ENCODE measurements at regions not wholly inside any gene's neighbourhood (a gene's known extent, or its start where the extent isn't known, plus 50 kb on each side); places are given as distances from the start of the nearest gene placed in this dataset.

- in situ Hi-C loops (cut with MboI), result no loop called here
- BruUV-seq (replicated peaks), result no TSS peak
- CTCF ChIA-PET (ENCODE audit: low intra/inter-chr PET ratio), result no interaction called here
Observed at GRCh38 chrX:30414144-30414543, 105.0 kb upstream of the NR0B1 start.

More at GRCh38 chrX:30414144-30414543, 105.0 kb upstream of the NR0B1 start:
- Histone ChIP-seq H4K20me1 (replicated peaks; ENCODE audit: control insufficient read depth, insufficient read depth, low read length) (no peaks in the 10 kb centered on the region), H3K27me3 (ENCODE audit: control insufficient read depth in 2 of 2, insufficient read depth in 2 of 2, low read length in 2 of 2) (no peaks in the 10 kb centered on the region), H3K9ac (ENCODE audit: insufficient read depth in 1 of 2, low read depth in 2 of 2, low read length in 2 of 2) (no peak overlapping the region), H2AFZ (ENCODE audit: low read depth, low read length) (no peak overlapping the region), H3K79me2 (ENCODE audit: control insufficient read depth, insufficient read depth, low read length) (no peaks in the 10 kb centered on the region), H3K27ac (ENCODE audit: extremely low read depth, low read depth, low read length) (no peak overlapping the region), H3K4me2 (ENCODE audit: insufficient read depth, low read length) (no peak overlapping the region), H3K4me3 (no peak overlapping the region), H3K9me3 (replicated peaks; ENCODE audit: control insufficient read depth, insufficient read depth, low read depth, low read length) (no peaks in the 10 kb centered on the region), H3K4me1 (replicated peaks in 1 of 2; ENCODE audit: control insufficient read depth in 2 of 2, insufficient read depth in 2 of 2, low read length in 2 of 2) (no peaks in the 10 kb centered on the region), H3K9me1 (ENCODE audit: control insufficient read depth, insufficient read depth, low read length) (no peaks in the 10 kb centered on the region), H3K36me3 (ENCODE audit: control insufficient read depth, insufficient read depth, low read length) (no peaks in the 10 kb centered on the region)
- DNase-seq (ENCODE audit: extremely low read depth in 1 of 4, low spot score in 3 of 4), result no peak
- intact Hi-C loops (cut with micrococcal nuclease), result no loop called here
- no peak for ATAC-seq
- FAIRE-seq, result no peak
- POLR2A ChIA-PET, result no interaction called here
- TF ChIP-seq HDAC1 (IDR thresholded peaks at IDR 0.05) (no peak), KLF16 (IDR thresholded peaks at IDR 0.05) (no peak), ATF6 (CRISPR knock-in tag; IDR thresholded peaks at IDR 0.05) (no peak), U2AF1 (optimal IDR thresholded peaks at IDR 0.05; ENCODE audit: low read depth, low read length) (no peak), LARP7 (IDR thresholded peaks at IDR 0.05) (no peak), DDX20 (tag; IDR thresholded peaks at IDR 0.05; ENCODE audit: low read depth) (no peak), XRCC4 (IDR thresholded peaks at IDR 0.05; ENCODE audit: extremely low read depth, insufficient read depth, insufficient read length) (no peak), CHD4 (IDR thresholded peaks at IDR 0.05; ENCODE audit: insufficient read depth, insufficient replicate concordance, low read depth, low read length, poor library complexity, severe bottlenecking) (no peak), RBM22 (IDR thresholded peaks at IDR 0.05; ENCODE audit: low read depth, low read length, poor library complexity, severe bottlenecking) (no peak), HNRNPK (IDR thresholded peaks at IDR 0.05; ENCODE audit: low read depth, low read length, poor library complexity, severe bottlenecking) (no peak), NR2C1 (IDR thresholded peaks at IDR 0.05) (no peak), NR2C1 (tag; IDR thresholded peaks at IDR 0.05) (no peak), DMBX1 (CRISPR knock-in tag; IDR thresholded peaks at IDR 0.05; ENCODE audit: borderline replicate concordance) (no peak), IRF9 (tag; IDR thresholded peaks at IDR 0.05) (no peak), TCF7L2 (IDR thresholded peaks at IDR 0.05; ENCODE audit: low read depth, low read length) (no peak), ZC3H8 (IDR thresholded peaks at IDR 0.05) (no peak), MED1 (CRISPR knock-in tag; IDR thresholded peaks at IDR 0.05; ENCODE audit: borderline replicate concordance) (no peak), ILF3 (IDR thresholded peaks at IDR 0.05; ENCODE audit: borderline replicate concordance) (no peak), CCNT2 (IDR thresholded peaks at IDR 0.05; ENCODE audit: borderline replicate concordance, extremely low read depth, insufficient read length, low read depth, low read length) (no peak), ARHGAP35 (IDR thresholded peaks at IDR 0.05; ENCODE audit: partially characterized antibody) (no peak)
- 0% methylated on average over 3 of the region's 3 CpGs for WGBS (ENCODE audit: insufficient coverage, low coverage, missing lambda C conversion rate)
